ENCODE measurements at regions not wholly inside any gene's neighbourhood (a gene's known extent, or its start where the extent isn't known, plus 50 kb on each side); places are given as distances from the start of the nearest gene placed in this dataset.

DNA sequence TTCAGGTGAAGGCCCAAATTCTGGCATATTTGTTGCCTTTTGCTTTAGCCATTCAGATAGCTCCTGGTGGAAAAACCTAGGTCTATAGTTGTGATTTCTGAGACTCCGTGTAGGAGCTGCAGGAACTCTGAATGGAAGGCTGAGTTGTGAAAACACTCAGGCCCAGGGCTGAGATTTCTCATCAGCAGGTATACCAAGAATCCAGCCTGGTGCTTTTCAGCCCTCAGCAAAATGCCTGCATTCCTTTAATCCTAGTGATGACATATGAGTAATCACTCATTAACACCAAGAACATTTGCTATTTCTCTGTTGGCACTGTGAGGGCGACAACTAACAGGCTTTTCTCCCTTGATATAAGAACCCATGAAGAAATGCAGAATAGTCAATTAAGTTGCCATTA lies 546.1 kb upstream of the MAN1A1 start:
- no peak for DNase-seq (ENCODE audit: low read depth in 1 of 2, low spot score in 1 of 2)

DNA sequence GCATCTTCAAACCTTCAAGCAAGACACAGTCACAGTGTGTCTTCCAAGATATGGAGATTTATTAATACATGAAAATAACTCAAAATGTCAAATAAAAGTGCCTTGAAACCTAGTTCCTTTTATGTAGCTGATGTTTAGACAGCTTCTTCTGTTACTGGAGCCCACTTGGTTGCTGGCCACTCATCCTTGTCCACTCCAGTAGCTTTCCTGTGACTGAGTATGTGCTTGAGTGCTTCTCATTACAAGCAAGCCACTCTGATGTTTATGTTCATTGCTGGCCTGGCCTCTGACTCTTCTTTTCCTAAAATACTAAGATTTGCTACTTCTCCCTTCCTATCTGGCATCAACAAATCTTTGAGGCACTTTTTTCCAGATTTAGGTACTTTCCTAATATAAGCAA lies 545.2 kb upstream of the MAN1A1 start:
- no peak for DNase-seq (ENCODE audit: low read depth in 1 of 2, low spot score in 1 of 2)

DNA sequence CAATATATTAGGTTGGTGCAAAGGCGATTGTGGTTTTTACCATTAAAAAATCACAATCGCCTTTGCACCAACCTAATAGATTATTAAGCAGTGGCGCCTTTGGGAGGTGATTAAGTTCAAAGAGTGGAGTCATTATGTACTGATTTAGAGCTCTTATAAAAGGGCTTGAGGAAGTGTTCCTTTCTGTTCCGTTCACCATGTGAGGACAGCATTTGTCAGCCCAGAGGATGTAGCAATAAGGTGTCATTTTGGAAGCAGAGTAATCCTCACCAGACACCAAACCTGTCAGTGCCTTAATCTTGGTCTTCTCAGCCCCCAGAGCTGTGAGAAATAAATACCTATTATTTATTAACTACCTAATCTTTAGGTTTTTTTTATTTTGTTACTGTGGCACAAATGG lies 542.1 kb upstream of the MAN1A1 start:
- no peak for DNase-seq (ENCODE audit: low read depth in 1 of 2, low spot score in 1 of 2)

DNA sequence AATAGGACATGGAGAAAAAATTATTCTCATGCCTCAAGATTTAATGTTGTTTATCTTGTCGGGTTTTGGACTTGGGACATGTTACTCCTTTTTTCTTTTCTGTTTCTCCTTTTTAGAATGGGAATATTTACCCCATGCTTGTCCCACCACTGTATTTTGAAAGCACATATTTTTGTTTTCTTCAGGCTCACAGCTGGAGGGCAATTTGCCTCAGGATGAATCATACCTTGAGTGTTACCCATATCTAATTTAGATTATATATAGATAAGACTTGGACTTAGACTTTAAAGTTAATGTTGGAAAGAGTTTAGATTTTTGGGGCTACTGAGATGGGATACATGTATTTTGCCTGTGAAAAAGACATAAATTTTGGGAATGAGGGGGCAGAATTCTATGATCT lies 541.6 kb upstream of the MAN1A1 start:
- no peak for DNase-seq (ENCODE audit: low read depth in 1 of 2, low spot score in 1 of 2)

DNA sequence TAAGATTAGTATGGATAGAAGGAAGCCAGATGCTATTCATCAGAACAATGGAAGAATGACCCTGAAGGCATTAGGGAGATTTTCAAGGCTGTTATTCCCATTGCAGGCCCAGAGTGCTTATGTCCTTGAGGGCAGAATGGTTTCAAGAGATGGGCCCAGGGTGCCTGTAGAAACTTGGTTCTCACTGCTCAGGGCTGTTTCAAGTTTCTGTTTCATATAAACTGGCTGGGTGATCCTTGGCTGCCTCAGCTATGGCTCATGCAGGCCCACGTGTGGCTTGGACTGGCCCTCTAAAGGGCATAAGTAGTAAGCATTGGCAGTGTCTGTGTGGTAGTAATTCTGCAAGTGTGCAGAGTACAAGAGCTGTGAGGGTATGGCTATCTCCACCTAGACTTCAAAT lies 540.9 kb upstream of the MAN1A1 start:
- no peak for DNase-seq (ENCODE audit: low read depth in 1 of 2, low spot score in 1 of 2)

DNA sequence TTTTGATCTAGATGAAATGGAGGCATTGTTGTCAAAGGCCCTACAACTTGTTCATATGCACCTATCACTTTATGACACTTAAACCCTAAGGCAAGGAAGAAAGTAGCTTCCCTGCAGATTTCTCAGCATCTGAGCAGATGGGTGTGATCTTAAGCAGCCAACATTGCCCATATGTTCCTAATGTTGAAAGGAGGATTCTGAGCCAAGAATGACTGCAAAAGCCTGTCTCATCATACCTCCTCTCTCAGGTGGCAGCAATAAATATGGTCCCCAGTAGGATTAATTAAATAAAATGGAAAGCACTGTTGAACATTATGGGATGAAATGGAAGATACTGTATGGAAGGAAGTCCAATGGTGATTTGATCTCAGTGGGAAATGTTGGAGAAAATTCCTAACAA lies 538.1 kb upstream of the MAN1A1 start:
- DNase-seq (ENCODE audit: low read depth in 1 of 2, low spot score in 1 of 2) = no peak

DNA sequence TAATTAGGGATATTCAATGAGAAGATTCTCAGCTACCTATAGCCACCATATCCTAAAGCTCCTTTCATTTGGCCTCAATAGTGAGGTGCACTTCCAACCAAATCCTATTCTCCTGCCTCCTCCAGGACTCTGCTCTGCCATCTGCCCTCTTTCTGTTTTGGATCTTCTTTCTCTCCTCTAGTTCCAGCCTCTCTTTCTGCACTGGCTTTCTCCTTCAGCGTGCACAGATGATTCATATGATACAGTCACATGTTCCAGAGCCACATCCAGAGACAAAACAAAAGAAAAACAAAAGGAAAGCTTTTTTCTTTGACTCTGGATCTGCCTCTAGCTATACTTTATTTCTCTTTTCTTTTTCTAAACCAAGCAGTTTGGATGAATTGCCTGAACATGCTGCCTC lies 531.9 kb upstream of the MAN1A1 start:
- no peak for DNase-seq (ENCODE audit: low read depth in 1 of 2, low spot score in 1 of 2)

DNA sequence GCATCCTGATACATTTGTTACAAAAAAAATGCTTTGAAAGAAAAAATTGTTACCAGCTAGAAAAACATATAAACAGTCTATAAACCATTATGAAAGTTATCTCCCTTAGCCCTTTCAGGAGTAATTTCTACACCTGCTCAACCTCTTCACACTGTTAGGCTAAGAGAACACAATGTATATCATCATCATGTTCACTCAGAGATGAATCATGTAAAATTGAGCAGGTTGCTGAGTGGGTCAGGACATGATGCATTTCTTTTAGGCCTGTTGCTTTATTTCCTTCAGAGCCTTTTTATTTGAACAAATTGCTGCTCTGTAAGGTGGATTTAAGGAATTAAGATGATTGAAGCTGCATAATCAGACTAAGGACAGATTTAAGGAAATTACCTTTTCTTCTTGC lies 531.3 kb upstream of the MAN1A1 start:
- DNase-seq (ENCODE audit: low read depth in 1 of 2, low spot score in 1 of 2) = no peak

DNA sequence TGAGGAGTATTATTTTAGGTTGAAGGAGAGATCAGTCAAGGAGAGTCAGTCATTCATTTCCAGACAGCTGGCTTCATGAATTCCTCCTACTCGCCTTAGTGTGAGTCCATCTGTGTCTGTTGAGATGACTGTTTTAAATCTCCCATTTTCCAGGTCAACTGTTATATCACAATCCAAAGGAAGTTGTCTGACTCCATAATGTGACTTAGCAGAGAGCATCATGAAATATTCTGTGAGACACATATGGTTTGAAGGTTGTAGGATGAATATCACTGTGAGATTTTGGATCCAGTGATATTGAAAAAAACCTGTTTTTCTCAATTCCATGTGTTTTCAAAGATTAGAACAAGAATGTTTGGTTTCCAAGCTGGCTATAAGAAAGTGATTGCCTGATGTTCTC lies 530.2 kb upstream of the MAN1A1 start:
- DNase-seq (ENCODE audit: low read depth in 1 of 2, low spot score in 1 of 2) = no peak

DNA sequence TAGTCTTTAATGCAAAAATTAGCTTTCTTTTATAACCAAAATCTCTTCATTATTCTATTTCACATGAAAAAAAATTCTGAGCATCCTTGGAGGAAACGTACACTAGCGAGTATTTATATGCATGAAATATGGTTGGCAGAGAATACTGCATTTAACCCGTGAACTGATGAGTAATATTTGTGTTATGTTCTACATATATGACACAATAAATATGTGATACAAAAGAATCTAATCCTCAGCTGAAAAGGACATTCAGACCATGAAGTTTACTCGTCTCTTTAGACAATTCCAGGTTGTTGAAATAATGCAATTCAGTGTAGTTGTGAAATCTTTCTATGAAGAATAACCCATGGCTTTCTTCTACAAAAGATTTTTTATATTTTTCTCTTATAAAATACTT lies 524.8 kb upstream of the MAN1A1 start:
- DNase-seq (ENCODE audit: low read depth in 1 of 2, low spot score in 1 of 2) = no peak

DNA sequence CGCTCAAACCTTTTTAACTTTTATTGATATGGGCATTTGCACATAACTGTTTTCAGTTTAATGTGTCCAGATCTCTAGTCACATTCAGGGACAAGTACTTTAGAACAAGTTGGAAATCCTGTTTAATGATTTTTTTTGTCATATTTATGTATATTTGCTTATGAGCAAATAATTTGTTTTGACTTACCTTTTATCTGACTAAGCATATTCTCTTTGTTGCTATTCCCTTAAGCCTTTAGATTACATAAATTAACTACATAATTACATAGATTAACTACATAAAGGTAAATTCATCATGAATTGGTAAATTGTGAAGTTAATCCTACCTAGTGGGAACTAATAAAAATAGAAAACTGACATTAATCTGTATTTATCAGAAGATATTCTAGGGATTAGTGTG lies 523.5 kb upstream of the MAN1A1 start:
- DNase-seq (ENCODE audit: low read depth in 1 of 2, low spot score in 1 of 2) = no peak

DNA sequence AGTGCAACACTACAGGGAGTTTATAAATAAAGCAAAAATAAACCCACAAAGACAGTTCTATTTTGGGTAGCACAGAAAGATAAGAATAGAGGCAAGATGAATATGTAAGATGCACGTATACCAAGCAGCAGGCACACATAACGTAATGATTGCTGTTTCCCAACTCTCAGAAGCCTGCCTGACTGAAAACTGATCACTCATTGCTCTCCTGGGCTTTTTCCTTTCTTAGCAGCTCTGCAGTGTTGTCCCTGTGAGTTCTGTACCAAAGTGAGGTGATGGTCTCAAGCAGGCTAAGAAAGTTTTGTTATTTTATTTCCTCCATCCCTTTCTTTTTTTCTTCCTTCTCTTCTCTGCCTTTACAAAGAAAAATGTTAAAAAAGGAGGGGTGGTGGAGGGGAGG lies 522.0 kb upstream of the MAN1A1 start:
- DNase-seq (ENCODE audit: low read depth in 1 of 2, low spot score in 1 of 2) = no peak

DNA sequence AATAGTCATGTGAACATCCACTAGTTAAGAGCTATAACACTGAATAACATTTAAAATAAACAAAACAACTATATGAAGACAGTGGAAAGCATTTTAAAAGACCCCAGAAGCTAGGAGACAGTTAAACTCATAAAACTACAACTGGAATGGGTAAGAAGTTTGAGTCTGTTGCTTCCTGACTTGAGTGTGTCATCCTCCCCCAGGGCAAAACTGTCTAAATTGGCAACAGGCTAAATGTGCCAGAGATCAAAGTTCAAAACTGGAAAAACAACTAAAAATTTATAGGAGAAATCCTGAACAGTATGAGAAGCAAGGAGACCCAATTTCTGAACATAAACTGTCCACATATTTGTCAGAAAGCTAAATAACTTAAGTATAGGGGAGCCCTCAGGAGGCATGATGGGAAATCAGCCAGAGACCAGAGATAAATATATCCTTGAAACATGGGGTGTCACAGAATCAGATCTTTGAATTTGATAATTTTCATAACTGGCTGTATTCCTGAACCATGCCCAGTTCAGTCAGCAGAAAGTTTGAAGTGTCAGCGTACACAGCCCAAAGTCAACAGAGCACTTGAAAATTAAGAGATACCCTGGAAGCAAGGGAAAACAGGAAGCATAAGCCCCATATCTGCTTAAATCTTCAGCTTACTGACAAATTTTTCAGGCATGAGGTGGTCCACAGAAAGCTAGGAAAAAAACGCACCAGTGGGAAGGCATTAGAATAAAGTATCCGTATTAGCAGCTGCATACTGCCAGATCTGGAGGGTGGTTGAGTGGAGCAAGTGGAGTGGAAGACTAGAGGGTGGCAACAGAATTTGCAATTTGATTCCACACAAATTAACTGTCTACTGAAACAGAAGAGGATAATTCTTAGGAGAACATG lies 516.1 kb upstream of the MAN1A1 start:
- no peak for DNase-seq (ENCODE audit: low read depth in 1 of 2, low spot score in 1 of 2)

DNA sequence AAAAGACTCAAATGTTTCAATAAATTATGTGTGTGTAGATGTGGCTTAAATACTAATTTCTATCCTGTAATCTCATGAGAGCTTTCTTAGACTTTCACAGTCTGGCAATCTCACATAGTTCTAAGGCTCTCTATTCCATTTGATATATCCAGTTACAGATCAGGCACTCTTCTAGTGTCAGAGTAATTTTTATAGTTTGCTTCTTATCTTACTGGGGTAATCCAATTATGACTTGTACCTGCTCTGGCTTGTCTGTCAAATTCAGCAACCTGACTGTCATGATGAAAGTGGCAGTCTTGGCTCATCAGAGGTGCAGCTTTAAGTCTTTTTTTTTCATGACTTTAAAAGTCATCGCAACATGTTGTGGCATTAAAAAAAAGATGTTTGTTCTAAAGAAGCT lies 513.2 kb upstream of the MAN1A1 start:
- no peak for DNase-seq (ENCODE audit: low read depth in 1 of 2, low spot score in 1 of 2)

DNA sequence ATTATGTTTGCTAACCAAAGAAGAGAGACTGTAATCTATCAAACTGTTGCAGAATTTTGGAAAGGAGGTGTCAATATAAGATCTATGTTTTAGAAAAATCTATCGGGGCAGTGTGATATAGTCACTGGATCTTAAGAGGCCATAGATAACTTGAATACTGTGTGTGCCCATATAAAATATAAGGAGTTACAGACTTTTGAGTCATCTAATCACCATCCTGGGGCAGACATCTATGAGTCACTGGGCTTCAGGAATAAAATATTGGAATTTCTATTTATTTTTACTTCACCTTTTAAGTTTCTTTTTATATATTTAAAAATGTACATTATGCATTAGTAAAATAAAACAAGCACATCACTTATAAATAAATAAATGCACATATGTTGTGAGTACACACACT lies 509.3 kb upstream of the MAN1A1 start:
- no peak for DNase-seq (ENCODE audit: low read depth in 1 of 2, low spot score in 1 of 2)

DNA sequence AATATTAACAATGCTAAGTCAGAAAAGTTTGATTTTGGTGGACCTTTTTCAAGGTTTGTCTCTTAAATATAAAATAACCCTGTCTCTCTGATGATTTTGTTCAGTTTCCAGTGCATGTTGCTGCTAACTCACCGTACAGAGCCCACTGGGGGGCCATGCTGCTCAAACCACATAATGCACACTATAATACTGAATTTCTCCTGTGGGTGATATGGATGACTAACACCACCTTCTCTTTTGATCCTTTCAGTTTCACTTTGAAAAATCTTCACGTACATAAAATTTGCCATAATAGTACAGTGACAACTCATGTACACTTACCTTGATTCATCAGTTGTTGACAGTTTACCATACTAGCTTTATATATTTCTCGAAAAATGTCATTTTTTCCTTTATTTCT lies 506.6 kb upstream of the MAN1A1 start:
- DNase-seq (ENCODE audit: low read depth in 1 of 2, low spot score in 1 of 2) = no peak

DNA sequence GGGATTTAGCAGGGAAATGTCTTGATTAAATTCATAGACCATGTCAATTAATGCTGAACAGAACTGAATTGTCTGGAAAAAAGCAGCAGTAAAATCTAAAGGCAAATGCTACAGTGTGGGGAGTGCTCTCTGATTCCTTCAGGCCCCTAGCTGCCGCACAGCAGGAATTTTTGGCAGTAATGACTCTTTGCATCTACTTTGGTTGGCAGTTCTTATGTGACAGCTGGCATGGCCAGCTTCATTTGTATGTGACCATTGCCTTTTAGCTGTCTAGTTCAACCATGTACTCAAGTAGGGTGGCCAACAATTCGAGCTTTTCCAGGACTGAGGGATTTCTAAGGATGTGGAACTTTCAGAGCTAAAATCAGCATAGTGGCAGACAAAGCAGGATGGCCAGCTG lies 499.1 kb upstream of the MAN1A1 start:
- DNase-seq (ENCODE audit: low read depth in 1 of 2, low spot score in 1 of 2) = no peak

DNA sequence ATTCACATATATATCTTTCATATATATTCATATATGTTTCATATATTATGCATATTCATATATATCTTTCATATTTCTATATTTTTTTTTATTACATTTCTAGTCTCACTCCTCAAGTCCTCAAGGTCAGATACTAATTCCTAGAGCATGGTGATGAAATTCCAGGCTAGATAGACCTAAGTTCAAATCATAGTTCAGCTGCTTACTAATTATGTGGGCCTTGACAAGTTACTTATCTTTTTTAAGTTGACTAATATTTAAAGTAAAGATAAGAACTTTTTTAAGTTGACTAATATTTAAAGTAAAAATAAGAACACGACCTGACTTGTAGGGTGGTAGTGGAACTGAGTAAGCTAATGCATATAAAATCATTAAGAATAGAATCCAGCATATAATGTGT lies 495.6 kb upstream of the MAN1A1 start:
- DNase-seq (ENCODE audit: low read depth in 1 of 2, low spot score in 1 of 2) = no peak

DNA sequence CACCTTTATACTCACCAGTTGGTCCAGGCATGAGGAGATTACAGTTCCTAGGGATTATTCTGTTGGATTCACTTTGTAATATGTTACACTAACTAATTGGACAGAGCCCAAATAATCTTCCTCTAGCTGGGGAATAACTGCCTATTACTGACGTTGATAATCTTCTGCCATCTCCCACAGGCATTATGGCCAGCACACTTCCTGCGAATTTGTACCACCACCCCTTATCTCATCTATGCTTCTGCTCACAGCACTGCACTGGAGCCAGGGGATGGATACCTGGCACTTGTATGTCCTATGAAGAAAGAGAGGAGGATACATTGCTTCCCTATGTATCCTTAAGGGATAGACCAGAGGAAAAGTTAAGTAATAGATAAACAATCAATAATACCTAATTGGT lies 494.8 kb upstream of the MAN1A1 start:
- no peak for DNase-seq (ENCODE audit: low read depth in 1 of 2, low spot score in 1 of 2)

DNA sequence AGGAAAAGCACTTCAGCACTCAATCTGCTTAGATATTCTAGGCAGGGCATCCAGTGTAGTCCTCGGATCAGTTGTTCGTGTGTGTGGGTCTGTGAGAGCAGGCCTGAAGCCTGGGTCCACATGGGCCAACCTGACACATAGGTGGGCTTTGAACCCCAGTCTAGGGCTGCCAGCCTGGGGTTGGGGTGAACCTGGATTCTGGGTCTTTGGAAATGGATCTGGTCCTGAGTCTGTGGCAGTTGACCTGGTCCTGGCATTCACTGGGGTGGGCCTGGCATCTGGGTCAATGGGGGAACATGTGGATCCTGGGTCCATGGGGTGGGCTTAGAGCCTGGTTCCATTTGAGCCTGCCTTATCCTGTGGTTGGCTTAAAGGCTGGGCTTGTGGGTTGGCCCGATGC lies 492.6 kb upstream of the MAN1A1 start:
- DNase-seq (ENCODE audit: low read depth in 1 of 2, low spot score in 1 of 2) = no peak

DNA sequence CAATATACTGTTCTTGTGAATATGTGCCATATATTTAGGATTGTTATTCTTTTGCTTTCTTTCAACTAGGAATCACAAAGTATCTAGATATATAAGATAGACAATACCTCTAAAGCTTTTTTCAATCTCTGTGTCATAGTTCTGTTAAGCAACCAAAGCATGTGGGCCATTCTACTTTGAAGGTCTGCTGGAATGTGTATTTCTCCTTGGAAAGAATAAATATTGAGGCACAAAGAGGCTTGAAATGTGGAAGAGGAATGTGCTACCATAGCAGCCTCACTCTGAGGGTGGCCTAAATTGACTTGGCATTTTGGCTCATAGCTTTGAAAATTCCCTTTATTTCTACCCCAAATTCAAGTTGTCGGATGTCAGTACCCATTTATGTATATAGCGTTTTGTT lies 488.5 kb upstream of the MAN1A1 start:
- DNase-seq (ENCODE audit: low read depth in 1 of 2, low spot score in 1 of 2) = no peak

DNA sequence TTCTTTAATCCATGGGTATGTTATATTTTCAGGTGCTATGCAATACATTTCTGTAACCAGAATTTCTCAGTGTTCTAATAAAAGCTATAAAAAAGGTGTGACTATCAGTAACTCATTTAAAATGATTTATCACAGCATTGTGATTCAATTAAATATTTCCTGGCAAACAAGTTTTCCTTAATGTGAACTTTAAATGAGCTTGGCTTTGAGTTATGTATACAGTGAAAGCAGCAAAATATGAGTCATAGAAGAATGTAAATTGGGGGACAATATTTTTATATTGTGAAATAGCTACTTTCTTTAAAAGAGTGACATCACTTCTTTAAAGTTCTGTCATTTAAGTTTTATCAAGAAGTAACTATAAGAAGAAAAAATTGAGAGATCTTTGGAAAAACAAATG lies 484.9 kb upstream of the MAN1A1 start:
- DNase-seq (ENCODE audit: low read depth in 1 of 2, low spot score in 1 of 2) = no peak

DNA sequence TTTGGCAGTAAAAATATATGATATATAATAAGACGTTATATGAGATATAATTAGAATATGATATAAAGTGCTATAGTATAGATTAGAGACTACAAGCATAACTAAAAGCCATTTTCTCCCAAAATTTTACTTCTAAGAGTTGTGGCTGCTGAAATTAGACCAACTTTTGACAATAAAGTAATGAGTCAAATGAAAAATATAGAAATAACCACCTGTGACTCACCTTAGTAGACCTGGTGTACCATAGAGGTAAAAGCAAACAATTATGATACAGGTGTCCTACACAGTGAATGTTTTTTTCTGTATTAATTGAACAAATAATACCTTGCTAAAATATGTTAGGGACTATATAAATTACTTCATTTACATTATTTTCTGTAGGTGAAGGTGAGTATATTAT lies 482.9 kb upstream of the MAN1A1 start:
- no peak for DNase-seq (ENCODE audit: low read depth in 1 of 2, low spot score in 1 of 2)
